Osteocyte (in vitro differentiated cells): ENCODE measurements at regions not wholly inside any gene's neighbourhood (a gene's known extent, or its start where the extent isn't known, plus 50 kb on each side); places are given as distances from the start of the nearest gene placed in this dataset.

ENCODE experiments used
- DNase-seq: peaks from one replicate; pipeline ENCODE4 v3.0.0; 2021; ENCODE audit warnings: mixed read lengths; ENCODE audit not compliant: unreplicated experiment; ENCODE audit errors: extremely low spot score
- H3K27ac Mint-ChIP-seq: one replicate; pipeline ENCODE4 v1.8.0; 2021; ENCODE audit warnings: mild to moderate bottlenecking, mixed read lengths; ENCODE audit not compliant: unreplicated experiment
- H3K27me3 Mint-ChIP-seq: one replicate; pipeline ENCODE4 v1.8.0; 2021; ENCODE audit warnings: mixed read lengths; ENCODE audit not compliant: unreplicated experiment
- H3K36me3 Mint-ChIP-seq: one replicate; pipeline ENCODE4 v1.8.0; 2021; ENCODE audit warnings: mixed read lengths; ENCODE audit not compliant: unreplicated experiment
- H3K4me1 Mint-ChIP-seq: one replicate; pipeline ENCODE4 v1.8.0; 2021; ENCODE audit warnings: mixed read lengths; ENCODE audit not compliant: unreplicated experiment
- H3K4me3 Mint-ChIP-seq: one replicate; pipeline ENCODE4 v1.8.0; 2021; ENCODE audit warnings: mild to moderate bottlenecking, moderate library complexity, mixed read lengths; ENCODE audit not compliant: unreplicated experiment
- H3K9me3 Mint-ChIP-seq: one replicate; pipeline ENCODE4 v1.8.0; 2021; ENCODE audit warnings: mixed read lengths; ENCODE audit not compliant: unreplicated experiment
- TF ChIP-seq, protein P1 (sequence below): fragments of 200-600 bp; sonication (generic); IDR thresholded peaks from 2 replicates; pipeline ENCODE4 v1.5.0; 2021; ENCODE audit warnings: antibody characterized with exemption, mild to moderate bottlenecking, moderate library complexity

DNA sequence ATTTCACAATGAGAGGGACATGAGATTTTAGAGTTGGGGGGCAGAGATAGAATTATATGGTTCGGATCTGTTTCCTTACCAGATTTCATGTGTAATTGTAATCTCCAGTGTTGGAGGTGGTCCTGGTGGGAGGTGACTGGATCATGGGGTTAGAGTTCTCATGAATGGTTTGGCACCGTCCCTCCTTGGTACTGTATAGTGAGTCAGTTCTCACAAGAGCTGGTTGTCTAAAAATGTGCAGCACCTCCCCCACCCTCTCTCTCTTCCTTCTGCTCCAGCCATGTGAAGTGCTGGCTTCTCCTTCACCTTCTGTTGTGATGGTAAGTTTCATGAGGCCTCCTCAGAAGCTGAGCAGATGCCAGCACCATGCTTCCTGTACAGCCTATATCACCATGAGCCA, 138.1 kb downstream of the SCG2 start:
- TF ChIP-seq, protein P1, sequence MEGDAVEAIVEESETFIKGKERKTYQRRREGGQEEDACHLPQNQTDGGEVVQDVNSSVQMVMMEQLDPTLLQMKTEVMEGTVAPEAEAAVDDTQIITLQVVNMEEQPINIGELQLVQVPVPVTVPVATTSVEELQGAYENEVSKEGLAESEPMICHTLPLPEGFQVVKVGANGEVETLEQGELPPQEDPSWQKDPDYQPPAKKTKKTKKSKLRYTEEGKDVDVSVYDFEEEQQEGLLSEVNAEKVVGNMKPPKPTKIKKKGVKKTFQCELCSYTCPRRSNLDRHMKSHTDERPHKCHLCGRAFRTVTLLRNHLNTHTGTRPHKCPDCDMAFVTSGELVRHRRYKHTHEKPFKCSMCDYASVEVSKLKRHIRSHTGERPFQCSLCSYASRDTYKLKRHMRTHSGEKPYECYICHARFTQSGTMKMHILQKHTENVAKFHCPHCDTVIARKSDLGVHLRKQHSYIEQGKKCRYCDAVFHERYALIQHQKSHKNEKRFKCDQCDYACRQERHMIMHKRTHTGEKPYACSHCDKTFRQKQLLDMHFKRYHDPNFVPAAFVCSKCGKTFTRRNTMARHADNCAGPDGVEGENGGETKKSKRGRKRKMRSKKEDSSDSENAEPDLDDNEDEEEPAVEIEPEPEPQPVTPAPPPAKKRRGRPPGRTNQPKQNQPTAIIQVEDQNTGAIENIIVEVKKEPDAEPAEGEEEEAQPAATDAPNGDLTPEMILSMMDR, result no peak
- no peaks in the 10 kb centered on the region for H3K27me3 Mint-ChIP-seq
- H3K36me3 Mint-ChIP-seq, result no peaks in the 10 kb centered on the region
- H3K4me1 Mint-ChIP-seq, result peaks cover 35% of the 10 kb centered on the region
- no peak overlapping the region for H3K4me3 Mint-ChIP-seq
- peaks cover 15% of the 10 kb centered on the region for H3K9me3 Mint-ChIP-seq
- DNase-seq, result no peak
- H3K27ac Mint-ChIP-seq, result no peak overlapping the region

DNA sequence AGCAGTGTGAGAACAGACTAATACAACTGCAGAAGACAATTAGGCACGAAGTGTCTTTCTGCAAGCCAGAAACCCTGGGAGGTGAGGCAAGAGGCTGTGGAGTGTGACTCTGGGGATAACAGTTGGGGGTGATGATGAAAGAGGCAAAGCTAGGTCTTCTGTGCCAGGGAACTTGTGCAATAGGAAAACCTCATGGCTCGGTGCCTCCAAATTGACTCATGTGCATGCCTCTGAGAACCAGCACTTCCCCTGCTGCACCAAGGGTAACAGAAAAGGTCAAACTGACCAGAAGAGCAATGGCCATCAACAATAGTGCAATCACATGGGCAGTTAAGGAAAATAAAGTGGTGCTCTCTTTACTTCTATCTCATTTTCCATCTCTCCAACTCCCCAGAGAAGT, 136.4 kb downstream of the SCG2 start:
- H3K27me3 Mint-ChIP-seq, result no peaks in the 10 kb centered on the region
- DNase-seq, result no peak
- H3K36me3 Mint-ChIP-seq, result no peaks in the 10 kb centered on the region
- peak overlapping the region; percentile 70 for H3K27ac Mint-ChIP-seq
- H3K9me3 Mint-ChIP-seq, result peaks cover 18% of the 10 kb centered on the region
- TF ChIP-seq, protein P1, result no peak
- H3K4me1 Mint-ChIP-seq, result peaks cover 39% of the 10 kb centered on the region
- no peak overlapping the region for H3K4me3 Mint-ChIP-seq

GRCh38 chr2:223467196-223467595, 135.0 kb downstream of the SCG2 start:
- DNase-seq, result no peak
- TF ChIP-seq, protein P1, result no peak
- peaks cover 13% of the 10 kb centered on the region for H3K9me3 Mint-ChIP-seq
- H3K36me3 Mint-ChIP-seq, result no peaks in the 10 kb centered on the region
- H3K27me3 Mint-ChIP-seq, result no peaks in the 10 kb centered on the region
- no peak overlapping the region for H3K4me3 Mint-ChIP-seq
- H3K27ac Mint-ChIP-seq, result no peak overlapping the region
- H3K4me1 Mint-ChIP-seq, result peaks cover 37% of the 10 kb centered on the region

DNA sequence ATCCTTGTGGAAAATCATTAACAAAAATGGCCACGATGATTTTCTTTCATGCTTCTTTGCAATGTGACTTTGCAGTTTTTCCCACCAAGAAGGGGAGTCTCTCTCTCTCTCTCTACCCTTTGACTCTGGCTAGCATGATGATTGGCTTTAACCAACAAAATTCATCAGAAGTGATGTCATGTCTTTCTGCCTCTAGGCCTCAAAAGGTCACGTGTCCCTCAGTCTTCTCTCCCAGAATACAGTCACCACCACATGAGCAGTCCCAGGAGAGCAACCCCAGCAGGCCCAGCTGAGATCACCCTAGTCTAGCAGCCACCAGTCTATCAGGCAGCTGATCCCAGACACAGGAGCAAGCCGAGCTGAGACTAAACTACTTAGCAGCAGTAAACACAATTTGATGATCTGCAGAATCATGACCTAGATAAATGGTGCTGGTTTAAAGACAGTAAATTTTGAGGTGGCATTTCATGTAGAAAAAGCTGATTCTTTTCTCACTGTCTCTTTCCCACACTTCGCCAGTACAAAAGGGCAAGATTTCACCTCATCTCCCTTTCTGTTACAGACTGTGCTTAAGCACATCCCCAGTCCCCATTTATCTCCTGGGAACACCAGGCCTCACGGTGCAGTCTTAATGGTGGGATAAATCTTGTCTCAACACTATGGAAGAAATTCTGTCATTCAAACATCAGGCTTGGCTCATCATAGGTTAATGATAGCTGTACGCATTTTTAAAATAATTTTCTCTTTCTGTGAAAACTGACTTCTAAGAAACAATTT, 132.7 kb downstream of the SCG2 start:
- DNase-seq, result no peak
- H3K9me3 Mint-ChIP-seq, result peaks cover 13% of the 10 kb centered on the region
- peaks cover 1% of the 10 kb centered on the region for H3K36me3 Mint-ChIP-seq
- H3K27me3 Mint-ChIP-seq, result no peaks in the 10 kb centered on the region
- peak overlapping the region; percentile 85 for H3K27ac Mint-ChIP-seq
- H3K4me1 Mint-ChIP-seq, result peaks cover 37% of the 10 kb centered on the region
- TF ChIP-seq, protein P1, result no peak
- no peak overlapping the region for H3K4me3 Mint-ChIP-seq

DNA sequence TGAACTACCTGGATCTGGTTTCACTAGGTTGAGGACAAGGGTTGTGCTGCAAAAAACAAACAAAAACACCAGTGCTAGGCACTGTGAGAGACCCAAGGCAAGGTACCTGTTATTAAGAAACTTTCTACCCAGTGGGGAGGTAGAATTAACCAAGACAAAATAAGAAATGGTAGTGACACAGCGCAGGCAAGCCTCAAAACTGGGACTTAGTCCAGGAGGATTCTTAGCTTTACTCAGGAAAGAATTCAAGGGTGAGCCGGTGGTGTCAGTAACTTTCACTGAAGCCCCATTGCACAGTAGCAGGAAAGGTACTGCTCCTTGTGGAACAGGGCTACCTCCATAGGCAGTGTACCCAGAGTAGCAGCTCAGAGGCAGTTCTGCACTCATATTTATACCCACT, 131.6 kb downstream of the SCG2 start:
- TF ChIP-seq, protein P1, result no peak
- Mint-ChIP-seq H3K36me3 (peaks cover 1% of the 10 kb centered on the region), H3K27ac (peak overlapping the region; percentile 85), H3K27me3 (no peaks in the 10 kb centered on the region), H3K4me1 (peaks cover 44% of the 10 kb centered on the region), H3K9me3 (peaks cover 13% of the 10 kb centered on the region), H3K4me3 (no peak overlapping the region)
- DNase-seq, result no peak
